SIG-M5 treated with dmso at 0.1 percent for 504 hours (cell line): ENCODE measurements at regions not wholly inside any gene's neighbourhood (a gene's known extent, or its start where the extent isn't known, plus 50 kb on each side); places are given as distances from the start of the nearest gene placed in this dataset.
A peak's percentile ranks its signal among the peaks of the same experiment; 100 is the strongest.

ENCODE experiments used
- DNase-seq: peaks from one replicate; lab custom pipeline; 2025; ENCODE audit not compliant: unreplicated experiment; lab: John Stamatoyannopoulos, UW

DNA sequence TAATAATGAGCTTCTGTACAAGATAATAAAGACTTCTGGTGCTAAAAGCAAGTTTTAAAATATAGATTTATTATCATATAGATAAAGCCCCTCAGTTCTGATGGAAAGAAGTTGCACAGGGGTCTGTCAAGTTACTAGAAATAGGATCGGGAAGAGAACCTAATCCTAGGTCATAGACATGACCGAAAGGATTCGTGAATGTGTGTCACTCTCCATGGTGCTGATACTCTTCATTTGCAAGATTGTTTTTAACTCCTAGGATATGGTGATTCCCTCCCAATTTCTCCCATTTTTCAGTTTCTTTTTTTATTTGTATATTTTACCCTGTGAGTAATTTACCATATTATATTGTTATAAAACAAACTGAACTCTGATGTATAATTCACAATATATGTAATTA lies 58.9 kb upstream of the CTNNA2 start:
- no peak for DNase-seq

- no peak for DNase-seq
Measured at GRCh38 chr2:79452651-79453050, 60.2 kb upstream of the CTNNA2 start.

GRCh38 chr2:79447463-79447862 lies 65.4 kb upstream of the CTNNA2 start:
- no peak for DNase-seq

DNA sequence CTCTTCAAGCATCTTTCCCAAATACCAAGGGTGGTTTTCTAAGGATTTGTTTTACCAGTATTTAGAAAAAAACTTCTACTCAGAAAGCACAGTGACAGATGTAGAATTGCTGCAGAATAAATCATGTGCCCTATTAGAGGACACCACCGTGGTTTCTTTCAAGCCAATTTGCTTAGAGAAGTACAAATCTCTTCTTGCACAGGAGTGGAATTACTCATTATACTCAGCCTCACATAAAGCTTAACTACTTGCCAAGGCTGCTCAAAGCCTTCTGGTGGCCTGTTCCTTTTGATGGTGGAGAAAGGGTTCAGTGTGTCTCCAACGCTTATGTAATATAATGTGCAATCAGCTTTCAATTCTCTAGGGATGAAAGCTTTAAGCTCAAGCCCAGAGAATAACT lies 66.5 kb upstream of the CTNNA2 start:
- DNase-seq: no peak

- DNase-seq: no peak
Measured at GRCh38 chr2:79437433-79438267, 75.2 kb upstream of the CTNNA2 start.

- no peak for DNase-seq
Measured at GRCh38 chr2:79434362-79434761, 78.5 kb upstream of the CTNNA2 start.

DNA sequence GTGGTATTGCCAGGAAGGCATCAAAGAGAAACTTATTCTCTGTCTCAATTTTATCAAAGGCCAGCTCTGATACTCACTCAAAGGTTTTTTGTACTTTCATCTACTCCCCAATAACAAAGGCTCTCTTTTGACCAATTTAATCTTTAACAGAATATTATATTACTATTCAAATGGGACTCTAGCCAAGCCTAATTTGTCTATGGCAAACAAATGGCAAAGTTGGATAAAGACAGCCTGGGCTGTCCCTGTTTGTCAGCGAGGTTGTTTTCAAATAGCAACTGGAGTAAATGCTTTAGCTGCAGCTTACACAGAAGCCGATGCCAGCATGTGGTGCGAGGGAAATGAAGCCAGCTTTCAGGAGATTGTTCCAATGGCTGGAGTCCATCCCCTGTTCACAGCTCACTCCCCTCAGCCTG lies 80.1 kb upstream of the CTNNA2 start:
- DNase-seq: no peak

- DNase-seq: no peak
Measured at GRCh38 chr2:79428745-79429144, 84.1 kb upstream of the CTNNA2 start.

DNA sequence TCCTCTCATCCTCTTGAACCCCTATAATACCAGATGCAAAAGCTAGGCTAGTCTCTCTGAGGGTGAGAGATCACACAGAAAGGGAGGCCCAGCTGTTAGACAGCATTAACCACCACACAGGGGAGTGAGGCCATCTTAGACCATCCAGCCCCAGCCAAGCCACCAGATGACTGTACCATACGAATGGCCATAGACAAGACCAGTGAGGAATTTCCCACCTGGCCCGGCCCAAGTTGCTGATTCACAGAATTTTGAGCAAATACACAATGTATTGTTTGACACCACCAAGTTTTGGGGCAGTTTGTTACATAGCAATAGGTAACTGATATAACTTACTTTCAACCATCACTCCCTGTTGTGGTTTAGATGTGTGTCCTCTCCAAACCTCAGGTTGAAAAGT lies 98.2 kb upstream of the CTNNA2 start:
- DNase-seq: no peak

GRCh38 chr2:79394485-79394859 lies 118.4 kb upstream of the CTNNA2 start:
- DNase-seq: no peak

DNA sequence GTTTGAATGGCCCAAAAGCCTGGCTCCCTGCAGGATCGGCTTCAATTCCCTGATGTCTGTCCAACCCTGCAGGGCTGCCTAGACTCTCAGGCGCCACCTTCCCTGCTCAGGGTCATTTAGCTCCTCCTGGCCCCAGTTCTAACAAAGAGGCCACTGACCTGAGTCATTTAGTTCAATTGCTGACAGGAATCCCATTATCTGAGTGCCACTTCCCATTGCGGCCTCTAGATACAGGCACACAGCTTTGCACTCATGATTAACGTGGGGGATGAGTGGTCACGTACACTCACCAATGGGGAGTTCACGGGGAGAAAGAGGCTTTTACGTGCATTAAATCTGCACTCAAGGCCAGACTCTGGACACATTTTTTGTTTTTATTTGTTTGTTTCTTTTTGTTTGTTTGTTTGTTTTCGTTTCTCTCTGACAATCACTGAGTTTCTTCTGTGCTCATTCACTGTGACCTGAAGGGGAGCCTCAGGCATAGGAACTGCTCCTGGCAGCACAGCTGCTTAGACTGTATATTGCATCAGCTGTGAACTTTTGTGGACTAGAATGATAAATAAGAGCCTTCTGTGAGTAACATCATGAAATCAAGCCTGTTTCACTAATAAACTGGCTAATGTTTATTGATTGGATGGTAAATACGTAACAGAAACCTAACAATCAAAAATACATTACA lies 118.9 kb upstream of the CTNNA2 start:
- DNase-seq: no peak

DNA sequence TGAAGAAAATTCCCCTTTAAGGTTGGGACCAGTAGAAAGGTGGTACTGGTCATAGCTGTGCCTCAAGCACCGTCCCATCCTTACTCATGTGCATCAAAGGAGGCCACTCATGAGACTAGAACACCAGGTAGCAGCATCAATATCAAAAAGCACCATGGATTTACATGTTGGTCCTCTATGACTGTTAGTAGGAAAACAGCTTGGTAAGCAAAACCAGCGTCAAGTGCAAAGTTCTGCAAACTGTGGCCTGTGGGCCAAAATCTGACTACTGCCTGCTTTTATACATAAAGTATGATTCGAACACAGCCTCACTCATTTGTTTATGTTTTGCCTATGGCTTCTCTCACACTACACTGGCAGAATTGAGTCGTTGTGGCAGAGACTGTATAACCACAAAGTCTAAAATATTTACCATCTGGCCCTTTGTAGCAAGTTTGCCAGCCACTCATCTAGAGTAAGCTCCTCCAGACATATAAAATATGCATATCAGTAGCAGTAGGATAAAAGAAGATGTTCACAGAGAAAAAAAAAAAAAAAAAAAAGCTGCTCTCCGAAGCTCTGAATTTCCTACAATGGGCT lies 119.7 kb upstream of the CTNNA2 start:
- no peak for DNase-seq

GRCh38 chr2:79389481-79389880 lies 123.4 kb upstream of the CTNNA2 start:
- DNase-seq: no peak

DNA sequence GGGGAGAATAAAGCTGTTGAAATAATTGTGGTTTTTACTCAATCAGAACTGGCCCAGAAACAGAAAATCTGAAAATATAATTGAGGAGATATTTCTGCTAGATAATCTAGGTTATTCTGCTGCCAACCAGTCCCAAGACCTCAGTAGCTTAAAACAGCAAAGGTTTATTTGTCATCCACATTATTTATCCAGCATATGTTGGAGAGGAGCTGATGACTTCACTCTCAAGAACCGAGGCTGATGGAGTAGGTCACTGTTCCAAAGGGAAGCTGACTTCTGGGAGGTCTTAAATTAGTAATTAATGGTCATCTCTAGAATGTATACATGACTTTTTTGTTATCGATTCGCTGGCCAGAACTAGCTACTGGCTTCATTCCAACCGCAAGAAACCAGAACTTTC lies 124.8 kb upstream of the CTNNA2 start:
- no peak for DNase-seq

DNA sequence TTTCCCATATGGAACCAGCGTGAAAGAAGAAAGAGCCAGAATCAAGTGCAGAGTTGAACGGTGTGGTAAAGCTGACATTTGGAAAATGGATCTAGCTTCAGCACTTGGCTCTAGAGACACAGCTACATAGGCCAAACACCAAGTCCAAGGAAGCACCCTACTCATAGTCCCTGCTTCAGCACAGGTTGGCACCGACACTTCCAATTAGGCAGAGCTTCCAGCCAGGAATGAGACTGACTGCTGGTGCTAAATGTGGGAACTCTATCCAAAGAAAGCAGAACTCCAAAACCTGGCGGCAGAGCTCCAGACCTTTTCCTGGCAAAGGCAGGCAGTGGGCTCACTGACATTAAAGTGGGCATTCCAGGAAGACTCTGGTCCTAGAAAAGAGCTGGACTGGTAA lies 125.4 kb upstream of the CTNNA2 start:
- DNase-seq: no peak

DNA sequence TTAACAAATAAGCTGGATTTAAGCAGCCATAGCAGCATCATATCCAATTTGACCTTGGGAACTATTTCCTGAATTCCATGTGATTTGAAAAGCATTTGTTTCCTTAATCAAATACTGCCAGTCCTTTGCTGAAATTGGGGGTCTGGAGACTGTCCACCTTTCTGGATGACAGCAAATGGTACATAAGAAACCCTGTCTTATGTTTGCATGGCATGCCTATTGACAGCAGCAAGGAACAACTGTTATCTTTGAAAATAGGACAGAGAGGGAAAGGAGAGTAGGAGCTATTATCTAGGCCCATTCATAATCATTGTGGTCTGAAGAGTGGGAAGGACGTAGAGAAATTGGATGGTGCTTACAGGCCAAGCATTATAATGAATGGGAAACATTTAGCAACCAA lies 129.2 kb upstream of the CTNNA2 start:
- no peak for DNase-seq

DNA sequence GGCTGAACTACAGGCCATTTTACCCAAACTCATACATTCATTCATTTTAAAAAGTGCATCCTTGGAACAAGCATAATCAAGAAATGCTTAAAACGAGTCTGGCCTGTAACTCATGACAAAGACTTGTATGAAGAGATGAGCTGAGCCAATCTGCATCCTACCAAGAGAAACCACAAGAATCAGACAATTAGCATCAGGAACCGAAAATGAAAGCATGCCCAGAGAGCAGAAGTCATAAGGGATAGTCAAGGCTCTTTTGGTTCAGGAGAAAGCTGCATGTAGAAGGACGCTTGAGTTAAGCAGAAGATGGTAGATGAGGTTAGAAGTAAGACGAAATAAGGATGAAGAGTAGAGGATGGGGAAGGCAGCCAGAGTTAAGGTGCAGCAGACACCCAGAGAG lies 137.0 kb upstream of the CTNNA2 start:
- DNase-seq: peak; percentile 14

DNA sequence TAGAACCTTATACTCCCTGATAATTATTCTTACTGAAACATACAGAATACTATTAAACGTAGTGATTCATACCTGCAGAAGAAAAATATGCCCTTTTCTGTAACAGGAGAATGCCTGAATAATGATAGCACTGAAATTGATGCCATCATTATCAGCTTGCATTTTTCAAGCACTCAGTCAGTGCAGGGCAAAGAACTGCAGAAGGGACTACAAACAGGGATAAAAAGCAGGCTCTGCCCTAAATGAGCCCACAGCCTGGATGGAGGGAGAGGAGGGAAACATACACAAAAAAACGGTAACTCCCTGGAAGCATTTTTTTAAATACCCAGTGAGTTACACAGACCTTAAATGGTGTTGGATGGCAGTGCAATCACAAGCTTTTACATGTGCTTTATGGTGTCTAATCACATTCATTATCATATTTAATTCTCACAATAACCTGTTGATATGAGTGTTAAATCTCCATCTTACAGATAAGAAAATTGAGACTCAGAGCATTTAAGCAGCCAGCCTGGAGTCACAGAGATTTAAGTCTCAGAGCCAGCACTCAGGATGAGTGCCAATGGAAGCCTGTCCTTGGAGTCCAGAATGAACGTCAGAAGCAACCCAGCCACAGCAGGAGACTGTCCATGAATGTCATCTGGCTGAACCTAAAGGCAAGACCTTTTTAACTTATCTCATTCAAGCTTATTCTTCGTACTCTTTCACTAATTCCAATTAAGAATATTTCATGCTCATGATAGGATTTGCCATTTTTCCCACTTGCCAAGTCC lies 139.3 kb upstream of the CTNNA2 start:
- no peak for DNase-seq

GRCh38 chr2:79370976-79371538 lies 141.8 kb upstream of the CTNNA2 start:
- DNase-seq: no peak

GRCh38 chr2:79369127-79369526 lies 143.7 kb upstream of the CTNNA2 start:
- DNase-seq: no peak

DNA sequence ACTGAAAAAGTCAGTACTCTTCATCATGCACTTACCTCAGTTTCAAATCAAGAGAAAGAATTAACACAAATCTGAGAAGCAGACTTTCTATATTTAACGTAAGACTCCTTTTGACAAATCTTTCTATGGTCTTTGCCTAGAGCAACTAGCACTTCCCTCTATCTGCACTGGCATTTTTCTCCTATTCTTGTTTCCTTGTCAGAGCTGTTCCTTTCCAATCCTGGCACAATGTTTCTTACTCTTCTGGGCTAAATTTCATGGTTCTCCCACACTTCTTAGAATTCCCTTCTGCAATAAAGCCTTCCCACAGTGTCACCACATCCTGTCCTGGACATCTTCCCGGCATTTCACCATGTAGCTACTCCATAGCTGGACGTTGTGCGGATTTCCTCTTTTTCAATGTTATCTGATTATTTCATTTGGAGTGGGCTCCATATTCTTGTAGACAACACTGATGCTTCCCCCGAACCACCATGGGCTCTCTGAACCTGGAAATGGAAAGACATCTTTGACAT lies 144.7 kb upstream of the CTNNA2 start:
- DNase-seq: no peak
